ENCODE measurements at regions not wholly inside any gene's neighbourhood (a gene's known extent, or its start where the extent isn't known, plus 50 kb on each side); places are given as distances from the start of the nearest gene placed in this dataset.

DNA sequence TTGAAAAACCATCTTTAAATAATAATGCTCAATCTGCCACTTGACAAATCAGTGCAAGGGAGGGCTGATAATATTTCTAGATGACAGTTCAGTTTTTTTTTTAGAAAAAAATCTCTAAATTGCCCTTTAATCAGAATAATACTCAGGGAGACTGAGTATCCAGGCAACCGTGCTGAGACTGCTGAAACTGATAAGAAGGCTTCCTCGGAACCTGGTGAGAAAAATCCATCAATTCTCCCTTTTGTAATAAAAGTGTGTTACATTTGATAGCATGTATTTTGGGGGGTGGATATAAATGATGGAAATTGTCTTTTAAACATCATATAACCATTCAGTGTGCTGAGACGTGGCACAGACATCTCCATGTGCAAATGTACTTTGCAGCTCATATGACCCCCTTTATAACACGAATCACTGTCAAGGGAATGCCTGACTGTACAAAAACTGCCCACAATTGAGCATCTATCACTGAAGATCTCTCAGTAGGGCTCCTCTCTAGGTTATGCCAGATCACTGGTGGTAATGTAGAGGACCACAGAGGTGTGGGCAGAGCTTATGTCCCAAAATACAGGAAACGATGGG lies 491.1 kb upstream of the ADARB2 start:
- DNase-seq (no peak), ATAC-seq (no peak)
- Histone ChIP-seq H3K9me3 (peaks cover 0 to 4% of the 10 kb centered on the region in 2 donors), H3K27ac (no peak overlapping the region), H3K4me1 (no peaks in the 10 kb centered on the region), H3K36me3 (no peaks in the 10 kb centered on the region), H3K27me3 (no peaks in the 10 kb centered on the region), H3K4me3 (no peak overlapping the region)
- intact Hi-C loops (cut with DNase I) = no loop called here
- TF ChIP-seq, protein P1, sequence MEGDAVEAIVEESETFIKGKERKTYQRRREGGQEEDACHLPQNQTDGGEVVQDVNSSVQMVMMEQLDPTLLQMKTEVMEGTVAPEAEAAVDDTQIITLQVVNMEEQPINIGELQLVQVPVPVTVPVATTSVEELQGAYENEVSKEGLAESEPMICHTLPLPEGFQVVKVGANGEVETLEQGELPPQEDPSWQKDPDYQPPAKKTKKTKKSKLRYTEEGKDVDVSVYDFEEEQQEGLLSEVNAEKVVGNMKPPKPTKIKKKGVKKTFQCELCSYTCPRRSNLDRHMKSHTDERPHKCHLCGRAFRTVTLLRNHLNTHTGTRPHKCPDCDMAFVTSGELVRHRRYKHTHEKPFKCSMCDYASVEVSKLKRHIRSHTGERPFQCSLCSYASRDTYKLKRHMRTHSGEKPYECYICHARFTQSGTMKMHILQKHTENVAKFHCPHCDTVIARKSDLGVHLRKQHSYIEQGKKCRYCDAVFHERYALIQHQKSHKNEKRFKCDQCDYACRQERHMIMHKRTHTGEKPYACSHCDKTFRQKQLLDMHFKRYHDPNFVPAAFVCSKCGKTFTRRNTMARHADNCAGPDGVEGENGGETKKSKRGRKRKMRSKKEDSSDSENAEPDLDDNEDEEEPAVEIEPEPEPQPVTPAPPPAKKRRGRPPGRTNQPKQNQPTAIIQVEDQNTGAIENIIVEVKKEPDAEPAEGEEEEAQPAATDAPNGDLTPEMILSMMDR (IDR thresholded peaks at IDR 0.05) = no peak

GRCh38 chr10:2225609-2226008 lies 488.3 kb upstream of the ADARB2 start:
- Histone ChIP-seq H3K27ac (no peak overlapping the region), H3K36me3 (no peaks in the 10 kb centered on the region), H3K27me3 (no peaks in the 10 kb centered on the region), H3K9me3 (no peaks in the 10 kb centered on the region), H3K4me1 (no peaks in the 10 kb centered on the region), H3K4me3 (no peak overlapping the region)
- TF ChIP-seq, protein P1 (IDR thresholded peaks at IDR 0.05) = no peak
- ATAC-seq = no peak
- intact Hi-C loops (cut with DNase I) = no loop called here
- no peak for DNase-seq

GRCh38 chr10:2223548-2224320 lies 486.4 kb upstream of the ADARB2 start:
- intact Hi-C loops (cut with DNase I) = no loop called here
- H3K4me1 ChIP-seq = no peaks in the 10 kb centered on the region
- H3K27ac ChIP-seq = no peak overlapping the region
- no peaks in the 10 kb centered on the region for H3K36me3 ChIP-seq
- H3K27me3 ChIP-seq = no peaks in the 10 kb centered on the region
- no peaks in the 10 kb centered on the region for H3K9me3 ChIP-seq
- H3K4me3 ChIP-seq = no peak overlapping the region
- DNase-seq (no peak), ATAC-seq (no peak)
- TF ChIP-seq, protein P1 (IDR thresholded peaks at IDR 0.05) = no peak

- H3K4me1 ChIP-seq = no peaks in the 10 kb centered on the region
- H3K4me3 ChIP-seq = no peak overlapping the region
- ATAC-seq = no peak
- H3K27me3 ChIP-seq = no peaks in the 10 kb centered on the region
- intact Hi-C loops (cut with DNase I) = no loop called here
- H3K27ac ChIP-seq = no peak overlapping the region
- H3K9me3 ChIP-seq = no peaks in the 10 kb centered on the region
- no peak for DNase-seq
- no peaks in the 10 kb centered on the region for H3K36me3 ChIP-seq
- TF ChIP-seq, protein P1 (IDR thresholded peaks at IDR 0.05) = no peak
Observed at GRCh38 chr10:2222631-2223030, 485.3 kb upstream of the ADARB2 start.

GRCh38 chr10:2214805-2215204 lies 477.5 kb upstream of the ADARB2 start:
- Histone ChIP-seq H3K36me3 (no peaks in the 10 kb centered on the region), H3K4me3 (no peak overlapping the region), H3K4me1 (no peaks in the 10 kb centered on the region), H3K27ac (no peak overlapping the region), H3K9me3 (no peaks in the 10 kb centered on the region), H3K27me3 (peaks cover 0 to 19% of the 10 kb centered on the region in 2 donors)
- TF ChIP-seq, protein P1 (IDR thresholded peaks at IDR 0.05) = no peak
- intact Hi-C loops (cut with DNase I) = no loop called here
- ATAC-seq (no peak), DNase-seq (no peak)
